Medulla oblongata (tissue), 1 donor: ENCODE measurements at regions not wholly inside any gene's neighbourhood (a gene's known extent, or its start where the extent isn't known, plus 50 kb on each side); places are given as distances from the start of the nearest gene placed in this dataset.
A peak's percentile ranks its signal among the peaks of the same experiment; 100 is the strongest.

ENCODE experiments used
- DNase-seq: peaks from one replicate; pipeline ENCODE4 v3.0.0-alpha.2; 2015; ENCODE audit errors: extremely low spot score

DNA sequence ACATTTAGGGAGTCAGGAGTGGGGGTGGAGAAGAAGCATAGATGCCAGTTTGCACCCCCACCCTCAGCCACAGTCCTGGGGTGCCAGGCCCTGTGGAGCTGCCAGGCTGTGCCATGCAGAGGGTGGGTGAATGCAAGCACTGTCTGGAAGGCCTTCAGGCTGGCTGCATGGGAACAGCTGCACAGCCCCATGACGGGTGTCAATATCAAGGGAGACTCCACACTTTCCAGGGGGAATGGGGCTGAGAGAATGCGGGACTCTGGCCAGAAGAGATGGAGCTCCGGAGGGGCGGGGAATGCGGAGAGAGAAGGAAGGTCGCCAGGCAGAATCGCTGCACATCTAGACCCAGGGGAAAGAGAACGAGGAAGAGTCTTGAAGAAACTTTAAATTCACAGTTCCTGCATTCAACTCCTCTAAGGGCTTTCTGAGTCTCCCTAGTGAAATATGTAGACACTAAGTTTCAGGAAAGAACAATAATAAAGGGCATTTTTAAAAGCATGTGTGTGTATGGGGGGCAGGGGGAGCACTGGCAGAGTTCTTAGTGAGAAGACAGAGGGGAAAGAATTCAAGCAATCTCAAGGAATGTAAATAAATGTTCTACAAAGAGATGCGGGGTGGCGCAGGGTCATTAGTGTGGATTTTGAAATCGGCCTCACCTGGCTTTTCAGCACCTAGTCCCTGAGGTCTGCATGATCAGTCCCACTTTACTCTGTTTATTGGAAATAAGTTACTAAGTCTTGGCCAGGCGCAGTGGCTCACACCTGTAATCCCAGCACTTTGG lies 59.1 kb downstream of the BOD1 start:
- DNase-seq: peak; percentile 97

DNA sequence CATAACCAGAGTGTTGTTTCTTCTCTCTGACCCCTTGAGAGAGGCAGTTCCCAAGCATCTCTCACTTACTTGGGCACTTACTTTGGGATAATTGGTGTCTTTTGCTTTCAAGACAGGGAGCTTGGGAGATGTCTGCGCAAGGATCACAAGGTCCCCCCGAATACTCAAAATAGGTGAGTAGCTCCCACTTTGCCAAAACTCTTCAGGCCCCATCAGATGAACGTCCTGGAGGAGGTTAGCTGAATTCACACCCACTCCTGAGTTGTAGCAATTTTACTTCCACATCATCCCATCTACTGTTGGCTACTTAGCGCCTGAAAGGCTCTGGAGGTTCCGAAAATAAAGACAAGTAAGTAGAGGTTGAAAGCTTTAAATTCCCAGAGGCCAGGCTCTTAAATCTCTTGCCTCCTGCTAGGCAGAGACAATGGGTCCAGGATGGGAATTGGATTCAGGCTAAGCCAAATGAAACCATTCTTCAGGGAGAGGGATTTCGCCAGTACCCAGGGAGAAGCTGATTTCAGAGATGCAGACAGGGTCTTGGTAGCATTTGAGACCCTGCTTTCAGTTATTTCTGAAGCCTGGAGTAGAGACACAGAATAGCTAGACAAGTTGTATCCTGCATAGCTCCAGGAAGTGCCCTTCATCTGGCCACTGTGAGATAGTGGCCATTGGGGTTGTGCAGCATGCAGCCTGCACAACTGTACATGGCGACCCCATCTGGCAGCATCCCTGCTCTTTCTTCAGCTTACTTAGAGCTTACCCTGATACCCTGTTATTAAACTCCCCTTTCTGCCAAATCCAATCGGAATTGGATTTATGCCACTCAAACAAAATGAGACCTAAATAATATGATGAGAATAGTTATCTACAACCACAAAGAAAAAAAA lies 60.1 kb downstream of the BOD1 start:
- DNase-seq: peak; percentile 41

DNA sequence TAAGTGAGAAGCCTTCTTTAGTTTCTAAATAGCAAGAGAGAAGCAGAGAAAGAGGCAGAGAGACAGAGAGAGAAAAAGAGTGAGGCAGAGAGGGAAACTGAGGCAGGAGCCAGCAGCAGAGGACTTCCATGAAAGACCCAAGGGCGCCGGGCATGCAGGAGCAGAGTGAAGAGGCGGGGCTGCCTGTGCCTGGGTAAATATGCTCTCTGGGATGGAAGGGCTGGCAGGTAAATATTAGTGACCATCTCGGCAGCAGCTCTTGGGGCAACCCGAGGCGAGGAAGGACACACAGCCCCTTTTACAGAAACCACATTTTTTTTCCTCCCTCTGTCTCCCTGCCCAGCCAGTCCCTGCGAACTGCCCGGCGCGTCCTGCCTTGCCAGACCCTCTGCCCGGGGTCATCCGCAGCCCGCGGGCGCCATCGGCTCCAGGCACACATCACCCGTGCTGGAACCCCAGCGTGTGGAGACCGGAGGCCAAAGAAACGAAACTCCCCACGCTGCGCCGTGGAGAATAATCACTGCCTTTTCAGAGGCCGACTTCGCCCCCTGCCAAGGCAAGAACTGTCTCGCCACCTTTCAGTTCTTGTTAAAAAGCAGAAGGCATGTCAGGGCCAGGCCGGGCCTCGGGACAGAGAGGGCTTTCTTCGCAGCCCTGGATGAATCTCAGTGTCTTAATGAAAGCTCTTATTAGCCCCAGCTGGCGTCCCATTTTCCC lies 61.3 kb downstream of the BOD1 start:
- peak; percentile 80 for DNase-seq

DNA sequence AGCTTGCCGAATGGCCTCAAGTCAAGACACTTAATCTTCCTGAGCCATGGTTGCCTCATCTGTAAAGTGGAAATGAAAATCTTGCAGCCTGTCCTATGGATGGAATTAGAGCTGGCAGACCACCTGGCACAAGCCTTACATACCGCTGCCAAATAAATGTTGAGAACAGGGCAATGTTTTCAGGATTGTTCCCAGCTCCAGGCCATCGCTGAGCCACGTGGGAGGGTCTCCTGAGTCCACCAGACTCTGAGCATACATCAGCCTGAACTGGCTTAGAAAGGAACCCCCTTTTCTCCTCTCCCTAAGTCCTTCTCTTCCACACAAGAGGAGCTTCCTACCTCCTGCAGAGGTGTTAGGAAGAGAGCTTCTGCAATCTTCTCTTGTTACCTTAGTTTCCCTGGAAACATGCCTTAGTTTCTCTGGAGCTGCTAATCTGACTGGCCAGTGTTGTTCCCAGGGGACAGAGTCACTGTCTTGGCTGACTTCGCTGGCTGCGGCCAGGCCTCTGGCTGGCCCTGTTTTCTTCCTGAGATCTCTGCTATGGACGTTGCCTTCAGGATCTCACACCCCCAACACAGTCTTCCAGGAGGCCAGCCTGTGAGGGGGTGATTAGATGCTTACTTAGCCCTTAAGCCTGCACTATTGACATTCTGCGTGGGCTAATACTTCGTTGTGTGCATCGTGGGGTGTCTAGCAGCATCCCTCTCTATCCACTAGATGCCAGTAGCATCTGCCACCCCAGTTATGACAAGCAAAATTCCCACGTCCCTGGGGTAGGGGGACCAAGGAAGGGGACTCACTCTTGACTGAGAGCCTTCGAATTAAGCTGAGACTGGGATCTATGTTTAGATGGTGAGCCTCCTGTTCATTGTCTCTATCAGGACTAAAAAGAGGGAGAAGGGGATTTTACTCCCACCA lies 62.2 kb downstream of the BOD1 start:
- peak; percentile 52 for DNase-seq

DNA sequence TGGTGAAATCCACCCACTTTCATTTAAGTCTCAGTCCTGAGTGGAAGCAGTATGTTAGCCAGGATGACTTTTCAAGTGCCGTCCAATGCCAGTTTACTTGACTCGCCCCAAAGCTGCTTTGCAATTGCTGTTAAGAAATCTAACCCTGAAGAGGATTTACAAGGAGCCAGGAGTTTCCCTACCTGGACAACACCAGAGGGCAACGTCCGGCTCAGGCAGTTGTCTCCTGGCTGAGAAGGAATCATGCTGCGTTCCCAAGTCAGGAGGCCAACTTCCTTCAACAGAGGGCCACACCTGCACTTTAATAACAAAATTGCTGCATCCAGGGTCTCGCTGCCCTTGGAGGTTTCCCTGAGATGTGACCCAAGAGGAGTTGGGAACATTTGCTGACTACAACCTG lies 65.8 kb downstream of the BOD1 start:
- no peak for DNase-seq

DNA sequence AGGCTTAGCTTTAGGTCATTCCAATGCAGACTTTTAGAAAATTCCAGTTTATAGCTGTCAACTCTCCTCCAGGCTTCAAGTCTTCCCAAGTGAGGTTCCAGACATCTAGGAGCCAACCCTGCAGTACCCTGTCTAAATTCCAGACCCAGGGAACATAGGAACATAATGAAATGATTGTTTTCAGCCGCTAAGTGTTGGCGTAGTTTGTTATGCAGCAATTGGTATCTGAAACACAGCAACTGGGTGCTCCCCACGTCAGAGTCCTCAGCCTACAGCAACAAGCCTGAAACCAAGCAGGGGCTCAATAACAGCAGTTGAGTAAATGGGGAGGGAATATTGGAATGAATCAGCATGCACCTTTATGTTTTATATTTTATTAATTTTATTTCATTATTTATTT lies 66.8 kb downstream of the BOD1 start:
- DNase-seq: no peak

DNA sequence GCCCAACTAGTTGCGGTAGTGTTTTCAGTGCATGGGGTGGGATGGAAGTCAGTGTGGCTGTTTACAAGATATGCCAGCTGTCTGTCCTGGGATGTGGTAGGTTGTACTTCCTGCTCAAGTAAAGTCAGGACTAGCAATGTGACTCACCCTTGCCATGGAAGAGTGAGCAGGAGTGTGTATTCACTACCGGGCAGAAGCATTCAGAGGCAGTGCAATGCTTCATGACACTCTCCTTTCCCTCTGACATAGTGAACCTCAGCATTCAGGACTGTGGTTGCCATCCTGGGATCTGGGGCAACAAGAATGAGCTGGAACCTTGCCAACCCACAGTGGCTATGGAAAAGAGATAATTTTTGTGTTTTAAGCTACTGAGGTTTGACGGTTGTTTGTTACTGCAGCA lies 68.9 kb downstream of the BOD1 start:
- DNase-seq: no peak

DNA sequence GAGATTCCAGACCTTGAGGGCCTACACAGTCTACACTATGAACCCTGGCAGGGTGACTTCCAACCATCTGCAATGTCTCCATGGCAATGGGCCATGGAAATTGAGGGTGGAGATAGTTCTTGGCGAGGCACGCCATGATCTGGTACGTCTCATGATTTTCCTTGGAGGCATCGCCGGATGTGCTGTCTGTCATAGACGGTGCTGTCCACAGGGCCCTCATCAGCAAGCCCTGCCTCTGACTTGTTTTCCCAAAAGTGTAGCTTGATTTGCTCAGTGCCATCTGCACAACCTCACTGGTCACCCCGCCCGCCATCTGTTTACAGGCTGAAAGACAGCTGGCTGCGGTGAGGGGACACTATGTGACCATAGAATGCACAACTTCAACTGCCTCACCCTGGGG lies 73.5 kb downstream of the BOD1 start:
- no peak for DNase-seq

DNA sequence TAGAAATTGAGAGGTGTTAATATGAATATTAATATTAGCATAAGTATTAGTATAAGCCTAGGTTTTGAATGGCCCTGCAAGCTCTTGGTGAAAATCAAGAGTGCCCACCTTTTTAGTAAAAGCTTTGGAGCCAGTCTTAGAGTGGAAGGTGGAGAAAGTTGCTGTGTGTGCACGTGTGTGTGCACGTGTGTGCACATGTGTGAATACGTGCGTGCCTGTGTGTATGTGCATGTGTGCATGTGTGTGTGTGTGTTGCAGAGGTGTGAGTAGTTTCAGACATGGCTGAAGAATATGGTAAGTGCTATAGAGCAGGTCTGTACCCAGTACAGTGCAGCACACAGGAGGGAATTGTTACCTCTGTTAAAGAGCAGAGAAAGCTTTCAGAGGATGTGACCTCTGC lies 74.3 kb downstream of the BOD1 start:
- DNase-seq: no peak

DNA sequence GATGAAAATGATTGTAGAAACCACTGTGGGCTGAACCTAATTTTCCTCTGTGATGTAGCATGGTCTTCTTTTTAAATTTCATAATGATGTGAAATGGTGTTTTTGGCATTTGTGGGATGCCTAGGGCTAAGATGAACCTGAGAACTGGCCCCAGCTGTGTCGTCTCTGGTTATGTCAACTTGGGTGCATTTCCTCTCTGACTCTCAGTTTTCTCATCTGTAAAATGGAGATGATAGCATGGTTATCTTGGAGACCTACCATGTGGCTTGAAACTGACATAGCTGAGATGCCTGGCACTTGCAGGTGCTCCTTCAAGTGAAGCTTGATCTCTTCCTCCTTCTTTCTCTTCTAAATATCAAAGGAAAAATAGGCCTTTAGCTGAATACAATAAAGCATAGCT lies 77.8 kb downstream of the BOD1 start:
- no peak for DNase-seq

DNA sequence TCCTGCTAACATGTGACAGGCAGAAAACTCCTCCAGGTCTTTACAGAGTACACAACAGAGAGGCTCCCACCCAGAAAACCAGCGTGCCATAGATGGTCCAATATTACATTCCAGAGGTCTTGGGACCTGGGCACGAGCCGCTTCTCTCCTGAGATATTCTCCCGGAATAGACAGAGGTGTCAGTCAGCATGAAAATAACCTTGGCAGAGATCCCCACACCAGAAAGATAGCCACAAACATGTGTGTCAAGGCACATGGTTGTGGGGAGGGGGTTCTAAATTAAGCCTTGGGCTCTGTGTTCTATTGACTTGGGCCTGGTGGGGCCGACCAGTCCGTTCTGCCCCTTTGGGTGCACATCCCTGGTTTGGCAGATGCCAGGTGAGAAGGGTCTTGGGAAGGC lies 78.4 kb downstream of the BOD1 start:
- no peak for DNase-seq

DNA sequence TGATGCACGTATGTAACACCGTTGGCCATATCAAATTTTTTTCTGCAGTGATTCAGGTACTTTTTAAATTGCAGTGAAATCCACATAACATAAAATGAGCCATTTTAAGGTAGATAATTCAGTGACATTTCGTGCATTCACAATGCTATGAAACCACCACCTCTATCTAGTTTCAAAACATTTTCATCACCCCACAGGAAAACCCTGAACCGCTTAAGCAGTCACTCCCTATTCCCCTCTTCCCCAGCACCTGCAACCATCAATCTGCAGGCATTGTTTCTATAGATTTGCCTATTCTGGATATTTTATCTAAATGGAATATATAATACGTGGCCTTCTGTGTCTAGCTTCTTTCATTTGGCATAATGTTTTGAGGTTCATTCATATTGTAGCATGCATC lies 79.2 kb downstream of the BOD1 start:
- DNase-seq: no peak

DNA sequence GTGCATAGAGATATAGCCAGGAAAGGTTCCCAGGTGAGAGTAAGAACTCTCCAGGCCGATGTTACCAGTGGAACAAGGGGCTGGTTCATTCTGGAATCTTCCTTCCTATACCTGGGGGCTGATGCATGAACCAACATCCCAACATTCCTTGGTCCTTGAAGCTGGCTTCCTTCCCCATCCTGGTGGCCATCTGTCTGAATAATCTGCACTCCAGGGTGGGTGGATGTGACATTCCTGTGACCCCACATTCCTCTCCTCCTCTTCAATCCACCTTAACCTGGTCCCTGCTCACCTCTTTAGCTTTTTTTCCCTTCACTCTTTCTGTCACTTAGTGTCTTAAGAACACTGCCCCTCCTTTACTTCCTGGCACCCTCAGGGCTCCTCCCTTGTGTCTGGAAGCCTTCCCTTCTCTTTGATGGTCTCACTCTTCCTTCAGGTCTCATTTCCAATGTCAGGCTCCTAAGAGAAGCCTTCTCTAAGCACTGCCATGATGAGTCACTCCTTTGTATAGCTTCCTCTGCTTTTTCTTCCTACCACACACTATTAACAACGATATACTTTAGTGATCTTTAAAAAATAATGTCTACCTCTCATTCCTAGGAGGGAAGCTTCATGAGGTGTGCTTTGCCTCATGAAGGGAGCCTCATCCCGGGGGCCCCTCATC lies 80.3 kb downstream of the BOD1 start:
- DNase-seq: no peak

DNA sequence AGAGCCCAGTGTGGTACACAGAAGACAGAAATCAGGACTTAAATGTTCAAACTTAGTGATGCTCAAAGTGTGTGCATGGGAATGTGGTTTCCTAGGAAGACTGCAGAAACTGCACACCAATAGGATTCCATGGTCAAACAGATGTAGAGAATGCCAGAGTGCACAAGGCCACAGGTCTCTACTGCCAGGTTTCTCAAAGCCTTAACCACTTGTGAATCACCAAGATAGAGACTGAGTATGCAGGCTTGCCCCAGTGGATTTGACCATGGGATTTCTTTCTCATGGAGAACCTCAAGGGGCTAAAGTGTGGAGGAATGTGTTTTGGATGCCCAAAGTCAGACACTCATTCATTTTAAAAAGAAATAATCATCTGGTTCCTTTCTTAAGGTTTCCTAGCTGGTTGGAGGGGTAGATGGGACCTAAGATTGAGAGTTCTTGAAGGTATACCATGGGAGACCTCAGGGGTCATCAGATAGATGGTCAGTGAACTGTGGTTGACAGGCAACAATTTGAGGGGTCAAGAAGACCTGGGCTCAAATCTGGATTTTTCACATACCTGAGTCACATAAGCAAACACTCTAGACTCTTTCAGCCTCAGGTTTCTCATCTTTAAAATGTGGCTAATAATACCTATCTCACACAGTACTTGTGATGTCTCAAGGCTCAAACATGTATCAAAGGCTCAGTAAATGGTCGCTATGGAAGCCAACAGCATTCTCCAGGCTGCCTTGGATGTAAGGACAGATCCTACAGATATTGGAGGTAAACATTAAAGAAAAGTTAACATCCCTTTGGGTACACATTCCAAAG lies 81.1 kb downstream of the BOD1 start:
- DNase-seq: no peak

DNA sequence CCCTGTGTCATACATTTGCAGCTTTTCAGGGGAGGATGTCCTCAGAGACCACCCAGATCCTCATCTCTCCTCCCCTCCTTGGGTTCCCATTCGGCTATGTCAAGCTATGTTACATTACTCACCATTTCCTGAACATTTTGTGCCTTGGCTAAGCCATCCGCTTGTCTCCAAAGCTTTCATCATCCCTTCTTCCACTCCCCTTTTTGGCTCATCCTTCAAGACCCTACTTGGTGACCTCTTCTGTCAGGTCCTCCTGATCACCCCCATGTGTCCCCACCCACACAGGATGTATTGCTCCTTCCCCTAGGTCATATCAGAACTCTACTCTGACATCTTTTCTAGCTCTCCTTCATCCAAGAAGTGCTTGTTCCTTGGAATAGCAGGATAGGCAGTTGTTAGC lies 81.8 kb downstream of the BOD1 start:
- DNase-seq: no peak

DNA sequence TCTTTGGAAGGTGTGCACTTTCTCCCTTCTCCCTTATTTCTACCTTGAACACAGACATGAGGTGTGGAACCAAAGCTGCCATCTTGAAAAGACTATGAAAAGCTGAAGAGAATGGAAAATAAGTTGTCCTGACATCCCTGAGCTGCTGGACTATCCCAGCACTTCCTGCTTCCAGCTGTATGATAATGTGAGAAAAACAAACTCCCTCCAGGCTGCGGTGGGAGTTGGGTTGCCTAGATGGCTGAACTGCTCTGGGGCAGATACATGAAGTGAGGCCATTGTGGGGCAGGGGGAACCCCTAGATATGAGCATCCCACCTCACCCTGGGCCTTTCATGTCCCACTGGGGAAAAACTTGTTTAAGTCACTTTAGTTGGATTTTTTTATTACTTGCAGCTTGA lies 82.4 kb downstream of the BOD1 start:
- no peak for DNase-seq

DNA sequence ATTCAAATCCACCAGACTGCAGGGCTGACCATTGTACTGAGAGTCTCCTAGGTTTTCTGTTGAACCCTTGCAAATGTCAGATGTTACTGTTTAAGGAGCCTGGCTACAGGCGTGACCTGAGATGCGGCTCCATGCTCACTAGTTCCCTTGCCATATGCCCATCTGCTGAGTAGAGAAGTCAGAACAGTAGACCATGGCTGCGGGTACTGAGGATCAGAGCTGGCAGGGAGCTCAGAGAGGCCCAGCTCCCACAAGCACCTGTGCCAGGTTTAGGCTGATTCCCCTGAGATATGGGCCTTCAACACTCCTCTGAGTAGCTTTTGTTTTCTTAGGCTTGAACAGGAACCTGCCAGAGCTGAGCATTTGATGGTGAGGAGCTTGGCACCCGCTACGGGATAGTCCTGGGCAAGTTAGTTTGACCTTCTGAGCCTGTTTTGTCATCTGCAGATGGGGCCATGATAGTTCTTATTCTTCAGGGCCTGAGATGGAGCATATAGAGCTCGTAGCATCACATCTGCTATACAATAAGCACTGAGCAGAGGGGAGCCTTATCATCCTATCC lies 83.7 kb downstream of the BOD1 start:
- DNase-seq: no peak

DNA sequence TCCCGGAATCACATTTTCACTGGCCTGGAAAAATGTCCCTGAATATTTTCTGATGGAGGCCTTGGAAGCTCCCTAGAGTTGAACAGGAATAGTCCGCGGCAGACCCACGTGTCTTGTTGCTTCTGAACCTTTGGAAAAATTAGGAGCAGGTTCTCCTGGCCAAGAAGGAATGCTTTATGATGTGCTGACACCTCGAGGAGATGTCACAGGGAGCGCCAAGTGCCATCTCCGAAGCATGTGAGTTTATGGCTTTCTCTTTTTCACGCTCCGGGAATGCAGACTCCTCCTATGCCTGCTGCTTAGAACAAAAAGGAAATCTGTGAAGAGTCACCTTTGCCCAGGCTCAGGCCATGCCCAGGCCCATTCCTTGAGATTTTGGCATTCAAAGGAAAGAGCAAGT lies 84.6 kb downstream of the BOD1 start:
- DNase-seq: no peak

DNA sequence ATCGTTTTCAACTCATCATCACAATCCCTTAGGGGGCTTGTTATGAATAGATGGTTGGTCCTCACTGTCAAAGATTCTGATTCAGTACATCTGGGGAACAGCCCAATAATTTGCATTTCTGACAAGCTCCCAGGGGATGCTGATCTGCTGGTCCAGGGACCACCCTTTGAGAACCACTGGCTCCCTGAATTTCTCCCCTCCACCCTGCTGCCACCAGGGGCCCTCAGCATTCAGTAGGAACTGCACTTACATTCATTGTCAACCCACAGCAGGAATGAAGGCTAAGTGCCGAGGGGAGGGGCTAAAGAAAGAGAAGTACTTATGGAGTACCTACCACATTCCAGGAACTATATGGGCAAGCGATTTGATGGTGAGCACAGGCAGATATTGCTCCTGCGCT lies 85.9 kb downstream of the BOD1 start:
- no peak for DNase-seq

DNA sequence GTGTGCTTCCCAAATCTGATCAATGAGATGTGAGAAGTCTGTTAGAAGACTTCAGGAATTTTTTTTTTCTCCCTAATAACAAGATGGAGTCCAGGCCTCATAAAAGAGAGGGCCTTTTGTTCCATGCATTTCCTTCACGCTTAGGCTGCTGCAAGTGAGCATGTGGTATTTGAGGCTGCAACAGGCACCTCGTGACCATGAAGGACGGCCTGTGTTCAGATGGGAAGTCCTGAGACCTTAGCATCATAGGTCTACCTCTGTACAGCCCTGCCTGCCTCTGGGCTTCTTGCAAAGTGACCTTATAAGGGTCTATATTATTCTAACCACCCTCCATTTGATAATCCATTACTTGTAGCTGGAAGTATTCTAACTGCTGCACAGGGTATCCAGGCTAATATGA lies 86.6 kb downstream of the BOD1 start:
- no peak for DNase-seq
